Erythroblast (primary cell): ENCODE measurements at regions not wholly inside any gene's neighbourhood (a gene's known extent, or its start where the extent isn't known, plus 50 kb on each side); places are given as distances from the start of the nearest gene placed in this dataset.

Experiments
- GATA1 ChIP-seq: IDR thresholded peaks from 2 replicates; pipeline ENCODE4 v1.6.1; 2011; ENCODE audit warnings: low read depth, mild to moderate bottlenecking, control low read depth, low read length, moderate library complexity
- POLR2A ChIP-seq: IDR thresholded peaks from 2 replicates; pipeline ENCODE4 v1.6.1; 2011; ENCODE audit warnings: mild to moderate bottlenecking, low read length

DNA sequence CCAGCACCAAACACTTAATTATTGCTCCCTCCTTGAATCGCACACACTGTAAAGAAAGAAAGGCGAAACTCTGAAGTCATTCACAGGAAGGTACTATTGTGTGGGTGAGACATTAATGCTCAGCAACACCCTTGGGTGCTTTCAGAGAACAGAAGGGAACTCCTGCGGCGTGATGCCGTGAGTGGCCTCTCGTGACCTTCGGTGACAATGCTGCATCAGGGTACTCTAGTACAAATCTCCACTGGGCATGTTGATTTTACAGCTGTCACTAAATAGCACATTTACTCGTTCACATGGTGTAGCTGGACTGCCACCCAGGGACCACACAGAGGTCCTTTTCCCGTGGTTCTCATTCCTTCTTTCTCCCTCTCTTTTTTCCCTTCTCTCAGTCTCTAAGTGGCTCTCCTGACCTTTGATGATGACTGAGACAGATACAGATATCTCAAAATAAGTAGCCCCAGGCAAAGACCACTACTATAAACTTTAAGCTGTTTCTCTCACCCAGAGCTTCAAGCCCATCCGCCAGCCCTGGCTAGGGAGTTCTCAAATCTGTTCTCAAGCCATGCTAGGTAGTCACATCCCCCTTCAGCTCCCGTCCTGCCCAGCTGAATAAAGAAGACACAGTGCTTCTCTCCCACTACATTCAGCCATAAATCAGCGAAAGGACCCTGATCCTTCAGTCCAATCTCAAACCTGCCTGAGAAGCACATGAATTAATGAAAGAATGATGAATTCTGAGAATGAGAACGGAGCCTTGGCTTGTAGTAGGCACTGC is 223.4 kb upstream of the FMN2 start:
- no peak for TF ChIP-seq POLR2A
- TF ChIP-seq GATA1, result no peak
